ENCODE measurements at regions not wholly inside any gene's neighbourhood (a gene's known extent, or its start where the extent isn't known, plus 50 kb on each side); places are given as distances from the start of the nearest gene placed in this dataset.

DNA sequence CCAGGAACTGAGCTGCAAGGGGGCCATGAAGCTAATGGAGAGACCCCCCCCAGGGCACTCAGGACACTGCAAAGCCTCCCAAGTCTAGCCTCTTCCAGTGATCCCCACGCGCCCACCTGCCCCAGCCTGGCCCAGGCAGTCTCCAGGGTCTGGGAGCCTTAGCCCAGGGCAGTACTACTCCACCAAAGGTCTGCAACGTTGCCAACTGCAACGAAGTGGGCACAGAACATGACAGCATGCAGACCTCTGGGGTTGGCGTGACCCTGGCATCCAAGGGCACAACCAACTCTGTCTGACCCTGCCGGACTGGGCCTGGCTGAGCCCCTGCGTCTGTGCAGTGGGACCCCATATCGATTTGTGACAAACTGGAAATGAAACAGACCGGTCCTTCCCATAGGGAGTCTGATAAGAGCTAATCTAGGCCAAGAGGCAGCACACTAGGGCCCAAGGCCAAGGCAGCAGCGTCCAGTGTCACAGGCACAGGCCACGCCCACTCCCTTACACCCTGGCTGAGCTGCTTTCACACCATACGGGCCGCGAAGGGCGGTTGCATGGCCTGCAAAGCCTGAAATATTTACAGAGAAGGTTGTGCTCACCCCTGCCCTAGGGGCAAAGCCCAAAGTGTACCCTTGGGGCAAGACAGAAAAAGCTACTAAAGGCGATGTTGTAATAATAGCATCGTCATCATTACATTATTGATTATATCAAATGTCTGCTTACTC, 76.7 kb downstream of the NCOR2 start:
- BruUV-seq (replicated peaks) = no TSS peak
- Histone ChIP-seq H3K9me3 (no peaks in the 10 kb centered on the region), H3K36me3 (ENCODE audit: control insufficient read depth, insufficient read depth, low read length) (no peaks in the 10 kb centered on the region; the same call in none of the 2 replicates), H3K4me1 (no peaks in the 10 kb centered on the region), H3K27me3 (replicated peaks; ENCODE audit: control insufficient read depth, insufficient read depth, low read length) (no peaks in the 10 kb centered on the region), H3K4me3 (ENCODE audit: low read depth, low read length) (no peak overlapping the region)
- DNase-seq = peak in 1 of 2 experiments; percentile 27
- Mint-ChIP-seq H3K27me3 (ENCODE audit: insufficient read depth, unreplicated experiment) (no peaks in the 10 kb centered on the region), H3K4me3 (ENCODE audit: unreplicated experiment) (no peak overlapping the region), H3K27ac (ENCODE audit: unreplicated experiment) (no peak overlapping the region), H3K4me1 (ENCODE audit: low read depth, unreplicated experiment) (peaks cover 5% of the 10 kb centered on the region), H3K9me3 (ENCODE audit: unreplicated experiment) (no peaks in the 10 kb centered on the region), H3K36me3 (ENCODE audit: insufficient read depth, unreplicated experiment) (peaks cover 42% of the 10 kb centered on the region)
- ChIA-PET CTCF (no interaction called here), POLR2A (no interaction called here)
- intact Hi-C loops (cut with micrococcal nuclease; ENCODE audit: unreplicated experiment) = no loop called here
- TF ChIP-seq, protein P1, sequence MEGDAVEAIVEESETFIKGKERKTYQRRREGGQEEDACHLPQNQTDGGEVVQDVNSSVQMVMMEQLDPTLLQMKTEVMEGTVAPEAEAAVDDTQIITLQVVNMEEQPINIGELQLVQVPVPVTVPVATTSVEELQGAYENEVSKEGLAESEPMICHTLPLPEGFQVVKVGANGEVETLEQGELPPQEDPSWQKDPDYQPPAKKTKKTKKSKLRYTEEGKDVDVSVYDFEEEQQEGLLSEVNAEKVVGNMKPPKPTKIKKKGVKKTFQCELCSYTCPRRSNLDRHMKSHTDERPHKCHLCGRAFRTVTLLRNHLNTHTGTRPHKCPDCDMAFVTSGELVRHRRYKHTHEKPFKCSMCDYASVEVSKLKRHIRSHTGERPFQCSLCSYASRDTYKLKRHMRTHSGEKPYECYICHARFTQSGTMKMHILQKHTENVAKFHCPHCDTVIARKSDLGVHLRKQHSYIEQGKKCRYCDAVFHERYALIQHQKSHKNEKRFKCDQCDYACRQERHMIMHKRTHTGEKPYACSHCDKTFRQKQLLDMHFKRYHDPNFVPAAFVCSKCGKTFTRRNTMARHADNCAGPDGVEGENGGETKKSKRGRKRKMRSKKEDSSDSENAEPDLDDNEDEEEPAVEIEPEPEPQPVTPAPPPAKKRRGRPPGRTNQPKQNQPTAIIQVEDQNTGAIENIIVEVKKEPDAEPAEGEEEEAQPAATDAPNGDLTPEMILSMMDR (IDR thresholded peaks at IDR 0.05; ENCODE audit: insufficient read depth in 1 of 2, low read depth in 1 of 2, low read length in 1 of 2, severe bottlenecking in 1 of 2, unreplicated experiment in 1 of 2) = no peak

DNA sequence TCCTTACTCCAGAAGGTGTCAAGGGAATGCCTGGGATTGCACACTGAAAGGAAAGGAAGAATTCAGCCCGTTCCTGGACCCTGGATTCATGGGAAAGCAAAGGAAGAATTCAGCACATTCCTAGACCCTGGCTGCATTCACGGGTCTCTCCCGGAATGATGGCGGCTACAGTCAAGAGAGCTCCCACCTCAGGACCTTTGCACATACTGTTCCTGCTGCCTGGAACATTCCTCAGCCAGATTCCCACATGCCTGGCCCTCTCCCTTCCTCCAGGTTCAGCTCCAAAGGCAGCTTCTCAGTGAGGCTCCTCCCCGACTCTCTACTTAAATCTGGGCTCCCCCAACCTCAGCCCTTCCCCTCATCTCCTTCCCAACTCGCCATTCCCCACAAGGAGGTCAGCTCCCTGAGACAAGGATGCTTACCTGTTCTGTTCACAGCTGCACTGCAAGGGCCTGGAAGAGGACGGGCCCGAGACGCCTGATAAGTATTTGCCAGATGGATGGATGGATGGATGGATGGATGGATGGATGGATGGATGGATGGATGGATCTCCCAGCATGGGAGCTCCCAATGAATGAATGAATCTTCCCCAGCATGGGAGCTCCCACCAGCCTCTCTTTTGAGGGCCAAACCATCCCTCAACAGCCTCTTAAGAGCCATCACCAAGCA, 77.4 kb downstream of the NCOR2 start:
- CTCF ChIA-PET = no interaction called here
- Histone ChIP-seq H3K4me3 (ENCODE audit: low read depth, low read length) (no peak overlapping the region), H3K9me3 (no peaks in the 10 kb centered on the region), H3K4me1 (no peaks in the 10 kb centered on the region), H3K27me3 (replicated peaks; ENCODE audit: control insufficient read depth, insufficient read depth, low read length) (no peaks in the 10 kb centered on the region), H3K36me3 (ENCODE audit: control insufficient read depth, insufficient read depth, low read length) (no peaks in the 10 kb centered on the region; the same call in none of the 2 replicates)
- BruUV-seq (replicated peaks) = no TSS peak
- no peak overlapping the region for H3K4me3 Mint-ChIP-seq (ENCODE audit: unreplicated experiment)
- H3K27ac Mint-ChIP-seq (ENCODE audit: unreplicated experiment) = no peak overlapping the region
- H3K9me3 Mint-ChIP-seq (ENCODE audit: unreplicated experiment) = no peaks in the 10 kb centered on the region
- intact Hi-C loops (cut with micrococcal nuclease; ENCODE audit: unreplicated experiment) = no loop called here
- DNase-seq = no peak
- H3K36me3 Mint-ChIP-seq (ENCODE audit: insufficient read depth, unreplicated experiment) = peaks cover 42% of the 10 kb centered on the region
- TF ChIP-seq, protein P1 (IDR thresholded peaks at IDR 0.05; ENCODE audit: insufficient read depth in 1 of 2, low read depth in 1 of 2, low read length in 1 of 2, severe bottlenecking in 1 of 2, unreplicated experiment in 1 of 2) = no peak
- peaks cover 5% of the 10 kb centered on the region for H3K4me1 Mint-ChIP-seq (ENCODE audit: low read depth, unreplicated experiment)
- POLR2A ChIA-PET = no interaction called here
- no peaks in the 10 kb centered on the region for H3K27me3 Mint-ChIP-seq (ENCODE audit: insufficient read depth, unreplicated experiment)

DNA sequence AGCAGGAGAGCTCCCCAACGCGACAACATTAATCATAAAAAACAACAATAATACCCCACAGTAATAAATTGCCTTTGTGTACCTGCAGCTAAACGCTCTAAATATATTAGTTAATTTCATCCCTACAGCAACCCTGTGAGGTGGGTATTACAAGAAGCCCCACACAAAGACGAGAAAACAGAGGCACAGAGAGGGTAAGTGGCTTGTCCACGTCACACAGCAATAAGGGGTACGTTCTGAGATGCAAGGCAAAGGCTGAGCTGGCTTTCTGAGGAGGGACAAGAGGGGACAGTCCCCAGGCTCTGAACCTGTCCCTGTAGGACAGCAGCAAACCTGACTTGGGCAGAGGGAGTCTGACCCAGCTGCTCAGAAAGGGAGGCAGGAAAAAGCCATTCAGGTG, 78.2 kb downstream of the NCOR2 start:
- Histone ChIP-seq H3K9me3 (no peaks in the 10 kb centered on the region), H3K36me3 (ENCODE audit: control insufficient read depth, insufficient read depth, low read length) (no peaks in the 10 kb centered on the region; the same call in none of the 2 replicates), H3K4me1 (no peaks in the 10 kb centered on the region), H3K27me3 (replicated peaks; ENCODE audit: control insufficient read depth, insufficient read depth, low read length) (no peaks in the 10 kb centered on the region), H3K4me3 (ENCODE audit: low read depth, low read length) (no peak overlapping the region)
- no peak for DNase-seq
- POLR2A ChIA-PET = no interaction called here
- no peak overlapping the region for H3K4me3 Mint-ChIP-seq (ENCODE audit: unreplicated experiment)
- peaks cover 5% of the 10 kb centered on the region for H3K4me1 Mint-ChIP-seq (ENCODE audit: low read depth, unreplicated experiment)
- H3K27me3 Mint-ChIP-seq (ENCODE audit: insufficient read depth, unreplicated experiment) = no peaks in the 10 kb centered on the region
- peaks cover 37% of the 10 kb centered on the region for H3K36me3 Mint-ChIP-seq (ENCODE audit: insufficient read depth, unreplicated experiment)
- TF ChIP-seq, protein P1 (IDR thresholded peaks at IDR 0.05; ENCODE audit: insufficient read depth in 1 of 2, low read depth in 1 of 2, low read length in 1 of 2, severe bottlenecking in 1 of 2, unreplicated experiment in 1 of 2) = no peak
- H3K27ac Mint-ChIP-seq (ENCODE audit: unreplicated experiment) = no peak overlapping the region
- no TSS peak for BruUV-seq (replicated peaks)
- intact Hi-C loops (cut with micrococcal nuclease; ENCODE audit: unreplicated experiment) = no loop called here
- no peaks in the 10 kb centered on the region for H3K9me3 Mint-ChIP-seq (ENCODE audit: unreplicated experiment)
- CTCF ChIA-PET = no interaction called here

Measured in Caco-2 (cell line).